Liver (tissue), 8 donors: ENCODE measurements at regions not wholly inside any gene's neighbourhood (a gene's known extent, or its start where the extent isn't known, plus 50 kb on each side); places are given as distances from the start of the nearest gene placed in this dataset.

Experiments used
- DNase-seq: peaks from one replicate; pipeline ENCODE4 v3.0.0-alpha.2; 2017; ENCODE audit warnings: low spot score
- H3K27ac ChIP-seq, 2 donors: one replicate each; pipeline ENCODE4 v1.7.0; 2013; ENCODE audit warnings: inconsistent platforms in 2 of 2, low read length in 2 of 2, control low read depth in 1 of 2, low read depth in 1 of 2, mild to moderate bottlenecking in 1 of 2
- H3K27me3 ChIP-seq, 4 donors: one replicate each; pipeline versions ENCODE4 v1.6.1 to v1.7.0; 2013; ENCODE audit warnings: low read length in 3 of 4, inconsistent platforms in 1 of 4, mild to moderate bottlenecking in 1 of 4, moderate library complexity in 1 of 4; ENCODE audit not compliant: control insufficient read depth in 4 of 4, insufficient read depth in 4 of 4
- H3K36me3 ChIP-seq, 4 donors: one replicate each; pipeline versions ENCODE4 v1.6.1 to v1.7.0; 2013; ENCODE audit warnings: low read length in 3 of 4, mild to moderate bottlenecking in 3 of 4, low read depth in 1 of 4, moderate library complexity in 1 of 4; ENCODE audit not compliant: control insufficient read depth in 4 of 4, insufficient read depth in 3 of 4
- H3K4me1 ChIP-seq, 4 donors: one replicate each; pipeline versions ENCODE4 v1.6.1 to v1.7.0; 2013; ENCODE audit warnings: low read length in 3 of 4, mild to moderate bottlenecking in 3 of 4, moderate library complexity in 1 of 4; ENCODE audit not compliant: control insufficient read depth in 4 of 4, insufficient read depth in 4 of 4
- H3K4me3 ChIP-seq, 3 donors: one replicate each; pipeline versions ENCODE4 v1.6.1 to v1.7.0; 2013; ENCODE audit warnings: low read length in 3 of 3, control low read depth in 1 of 3, low read depth in 1 of 3, mild to moderate bottlenecking in 1 of 3
- H3K9ac ChIP-seq, 2 donors: one replicate each; pipeline ENCODE4 v1.7.0; 2013; ENCODE audit warnings: low read length in 2 of 2, mild to moderate bottlenecking in 2 of 2, moderate library complexity in 2 of 2, control low read depth in 1 of 2, low read depth in 1 of 2
- H3K9me3 ChIP-seq, 4 donors: one replicate each; pipeline versions ENCODE4 v1.6.1 to v1.7.0; 2013; ENCODE audit warnings: low read length in 3 of 4; ENCODE audit not compliant: control insufficient read depth in 4 of 4
- ATF3 ChIP-seq: IDR thresholded peaks from 2 replicates; pipeline ENCODE4 v1.6.1; 2016; ENCODE audit warnings: antibody characterized with exemption
- CTCF ChIP-seq: fragments of 150-350 bp; IDR thresholded peaks from 2 replicates; pipeline ENCODE4 v1.5.1; 2017; ENCODE audit warnings: improper control_type of control experiment, low read depth, low read length; ENCODE audit not compliant: missing input control
- FOXA1 ChIP-seq: IDR thresholded peaks from 2 replicates; pipeline ENCODE4 v1.6.1; 2016; ENCODE audit warnings: antibody characterized with exemption
- FOXA2 ChIP-seq: IDR thresholded peaks from 2 replicates; pipeline ENCODE4 v1.6.1; 2016; ENCODE audit warnings: antibody characterized with exemption
- GABPA ChIP-seq, 2 donors: IDR thresholded peaks in 1 of 2; conservative IDR thresholded peaks in 1 of 2; 2 replicates each; pipeline ENCODE4 v1.6.1; 2016; ENCODE audit warnings: antibody characterized with exemption in 2 of 2, mild to moderate bottlenecking in 1 of 2, moderate library complexity in 1 of 2
- HNF4A ChIP-seq, 2 donors: conservative IDR thresholded peaks; 2 replicates each; pipeline ENCODE4 v1.6.1; 2016; ENCODE audit warnings: antibody characterized with exemption in 2 of 2, mild to moderate bottlenecking in 2 of 2
- HNF4G ChIP-seq: IDR thresholded peaks from 2 replicates; pipeline ENCODE4 v1.6.1; 2016; ENCODE audit warnings: antibody characterized with exemption
- MAX ChIP-seq: IDR thresholded peaks from 2 replicates; pipeline ENCODE4 v1.6.1; 2016; ENCODE audit warnings: antibody characterized with exemption
- RAD21 ChIP-seq, 2 donors: IDR thresholded peaks; 2 replicates each; pipeline ENCODE4 v1.6.1; 2016; ENCODE audit warnings: antibody characterized with exemption in 2 of 2, mild to moderate bottlenecking in 2 of 2
- REST ChIP-seq: IDR thresholded peaks from 2 replicates; pipeline ENCODE4 v1.6.1; 2016; ENCODE audit warnings: antibody characterized with exemption, mild to moderate bottlenecking
- SP1 ChIP-seq: IDR thresholded peaks from 2 replicates; pipeline ENCODE4 v1.6.1; 2018; ENCODE audit warnings: antibody characterized with exemption, mild to moderate bottlenecking
- TAF1 ChIP-seq: conservative IDR thresholded peaks from 2 replicates; pipeline ENCODE4 v1.6.1; 2016; ENCODE audit warnings: antibody characterized with exemption, mild to moderate bottlenecking
- YY1 ChIP-seq: IDR thresholded peaks from 2 replicates; pipeline ENCODE4 v1.6.1; 2016; ENCODE audit warnings: antibody characterized with exemption, mild to moderate bottlenecking
- ZBTB33 ChIP-seq: IDR thresholded peaks from 2 replicates; pipeline ENCODE4 v1.6.1; 2016; ENCODE audit warnings: antibody characterized with exemption
- WGBS: extraction: QIAGEN DNeasy Blood & Tissue Kit; methylation state at CpG from one replicate; pipeline ENCODE4 v1.1.7; 2013; 5-methylcytosine and 5-hydroxymethylcytosine counted together
- donor health status: healthy.
- donor health status: healthy.
- donor health status: healthy.
- donor health status: healthy.
- donor health status: healthy.

GRCh38 chr14:99064262-99064954, 207.6 kb downstream of the BCL11B start:
- WGBS = 74% methylated on average over 9 of the region's 9 CpGs
- Histone ChIP-seq H3K27ac (no peak overlapping the region), H3K4me3 (no peak overlapping the region), H3K9me3 (no peaks in the 10 kb centered on the region), H3K4me1 (no peaks in the 10 kb centered on the region), H3K9ac (no peak overlapping the region), H3K27me3 (no peaks in the 10 kb centered on the region), H3K36me3 (no peaks in the 10 kb centered on the region)
- DNase-seq = no peak
- TF ChIP-seq SP1 = no peak
- no peak for TF ChIP-seq MAX
- TF ChIP-seq REST = no peak
- no peak for TF ChIP-seq CTCF
- no peak for TF ChIP-seq HNF4G
- TF ChIP-seq YY1 = no peak
- no peak for TF ChIP-seq RAD21 (IDR thresholded peaks at IDR 0.05)
- no peak for TF ChIP-seq HNF4A (conservative IDR thresholded peaks at IDR 0.05)
- TF ChIP-seq ATF3 = no peak

- no peak overlapping the region for H3K27ac ChIP-seq
- no peaks in the 10 kb centered on the region for H3K4me1 ChIP-seq
- H3K9ac ChIP-seq = no peak overlapping the region
- no peak for DNase-seq
- H3K9me3 ChIP-seq = peaks cover 0 to 1% (median under 1%) of the 10 kb centered on the region in 4 donors
- 81% methylated on average over 3 of the region's 3 CpGs for WGBS
- H3K36me3 ChIP-seq = no peaks in the 10 kb centered on the region
- H3K27me3 ChIP-seq = no peaks in the 10 kb centered on the region
- TF ChIP-seq FOXA1 = no peak
- TF ChIP-seq TAF1 = no peak
- no peak overlapping the region for H3K4me3 ChIP-seq
Observed at GRCh38 chr14:99065551-99065950, 206.4 kb downstream of the BCL11B start.

- no peak overlapping the region for H3K27ac ChIP-seq
- H3K9ac ChIP-seq = no peak overlapping the region
- 81% methylated on average over 23 of the region's 23 CpGs for WGBS
- H3K4me1 ChIP-seq = no peaks in the 10 kb centered on the region
- DNase-seq = no peak
- H3K36me3 ChIP-seq = no peaks in the 10 kb centered on the region
- H3K9me3 ChIP-seq = peaks cover 0 to 6% (median 4%) of the 10 kb centered on the region in 4 donors
- H3K4me3 ChIP-seq = no peak overlapping the region
- H3K27me3 ChIP-seq = no peaks in the 10 kb centered on the region
- no peak for TF ChIP-seq GABPA (IDR thresholded peaks at IDR 0.05 in 1 of 2, conservative IDR thresholded peaks at IDR 0.05 in 1 of 2)
- TF ChIP-seq MAX = no peak
- no peak for TF ChIP-seq YY1
- no peak for TF ChIP-seq ZBTB33
- TF ChIP-seq HNF4A (conservative IDR thresholded peaks at IDR 0.05) = no peak
- TF ChIP-seq REST = no peak
- TF ChIP-seq FOXA2 = no peak
- TF ChIP-seq HNF4G = no peak
- TF ChIP-seq RAD21 (IDR thresholded peaks at IDR 0.05) = no peak
- no peak for TF ChIP-seq TAF1
Observed at GRCh38 chr14:99066378-99066777, 205.6 kb downstream of the BCL11B start.
